Left hindlimb (tissue), 1 donor: ENCODE measurements at regions not wholly inside any gene's neighbourhood (a gene's known extent, or its start where the extent isn't known, plus 50 kb on each side); places are given as distances from the start of the nearest gene placed in this dataset.

Experiments
- DNase-seq: peaks from one replicate; pipeline ENCODE4 v3.0.0-alpha.2; 2018

GRCh38 chr13:111502957-111503356 lies 182.5 kb downstream of the TEX29 start:
- DNase-seq: no peak

GRCh38 chr13:111503376-111503775 lies 182.9 kb downstream of the TEX29 start:
- no peak for DNase-seq

GRCh38 chr13:111503905-111504695 lies 183.7 kb downstream of the TEX29 start:
- no peak for DNase-seq

- no peak for DNase-seq
Observed at GRCh38 chr13:111505175-111505777, 184.8 kb downstream of the TEX29 start.

GRCh38 chr13:111506125-111506524 lies 185.7 kb downstream of the TEX29 start:
- no peak for DNase-seq

- DNase-seq: no peak
Observed at GRCh38 chr13:111506621-111507020, 186.2 kb downstream of the TEX29 start.

- DNase-seq: no peak
Observed at GRCh38 chr13:111508164-111508870, 187.9 kb downstream of the TEX29 start.

- no peak for DNase-seq
Observed at GRCh38 chr13:111508902-111509509, 188.6 kb downstream of the TEX29 start.

GRCh38 chr13:111510502-111511218 lies 190.2 kb downstream of the TEX29 start:
- DNase-seq: no peak

- no peak for DNase-seq
Observed at GRCh38 chr13:111511219-111511732, 190.8 kb downstream of the TEX29 start.

GRCh38 chr13:111511805-111512504 lies 191.5 kb downstream of the TEX29 start:
- no peak for DNase-seq

- no peak for DNase-seq
Observed at GRCh38 chr13:111512707-111513106, 192.3 kb downstream of the TEX29 start.

GRCh38 chr13:111513766-111514609 lies 193.5 kb downstream of the TEX29 start:
- no peak for DNase-seq

- DNase-seq: no peak
Observed at GRCh38 chr13:111514610-111515306, 194.3 kb downstream of the TEX29 start.

GRCh38 chr13:111515307-111515617 lies 194.8 kb downstream of the TEX29 start:
- DNase-seq: no peak

GRCh38 chr13:111515635-111516034 lies 195.2 kb downstream of the TEX29 start:
- DNase-seq: no peak

- no peak for DNase-seq
Observed at GRCh38 chr13:111516712-111517640, 196.5 kb downstream of the TEX29 start.

GRCh38 chr13:111517641-111518010 lies 197.2 kb downstream of the TEX29 start:
- DNase-seq: no peak

- DNase-seq: no peak
Observed at GRCh38 chr13:111518161-111518792, 197.8 kb downstream of the TEX29 start.
